ENCODE measurements at regions not wholly inside any gene's neighbourhood (a gene's known extent, or its start where the extent isn't known, plus 50 kb on each side); places are given as distances from the start of the nearest gene placed in this dataset.

GRCh38 chr17:70810609-70811008 lies 641.3 kb downstream of the KCNJ2 start:
- BruUV-seq (replicated peaks), result no TSS peak
- DNase-seq, result no peak
- no peaks in the 10 kb centered on the region for H3K4me1 Mint-ChIP-seq (ENCODE audit: low read depth, unreplicated experiment)
- no peaks in the 10 kb centered on the region for H3K9me3 Mint-ChIP-seq (ENCODE audit: low read depth, unreplicated experiment)
- no peaks in the 10 kb centered on the region for H3K27me3 Mint-ChIP-seq (ENCODE audit: unreplicated experiment)
- H3K4me3 Mint-ChIP-seq (ENCODE audit: low read depth, unreplicated experiment), result no peak overlapping the region
- H3K27ac Mint-ChIP-seq (ENCODE audit: unreplicated experiment), result no peak overlapping the region
- CTCF ChIA-PET, result interaction anchor here (0.6 to 0.7 kb wide), 3 partner anchors 137 to 1288 kb away, joined by 4 to 9 read pairs (median 6); no protein-coding TSS in a partner anchor
- intact Hi-C loops (cut with micrococcal nuclease; ENCODE audit: unreplicated experiment), result no loop called here
- no peak for TF ChIP-seq CTCF (IDR thresholded peaks at IDR 0.05; ENCODE audit: unreplicated experiment)
- no peaks in the 10 kb centered on the region for H3K36me3 Mint-ChIP-seq (ENCODE audit: insufficient read depth, unreplicated experiment)

- no peaks in the 10 kb centered on the region for H3K4me1 Mint-ChIP-seq (ENCODE audit: low read depth, unreplicated experiment)
- no peak overlapping the region for H3K4me3 Mint-ChIP-seq (ENCODE audit: low read depth, unreplicated experiment)
- peaks cover 2% of the 10 kb centered on the region for H3K9me3 Mint-ChIP-seq (ENCODE audit: low read depth, unreplicated experiment)
- no peak for TF ChIP-seq CTCF (IDR thresholded peaks at IDR 0.05; ENCODE audit: unreplicated experiment)
- H3K36me3 Mint-ChIP-seq (ENCODE audit: insufficient read depth, unreplicated experiment), result no peaks in the 10 kb centered on the region
- H3K27me3 Mint-ChIP-seq (ENCODE audit: unreplicated experiment), result no peaks in the 10 kb centered on the region
- no peak overlapping the region for H3K27ac Mint-ChIP-seq (ENCODE audit: unreplicated experiment)
- no peak for DNase-seq
- CTCF ChIA-PET, result no interaction called here
- no TSS peak for BruUV-seq (replicated peaks)
- intact Hi-C loops (cut with micrococcal nuclease; ENCODE audit: unreplicated experiment), result no loop called here
These were observed 644.1 kb downstream of the KCNJ2 start for GRCh38 chr17:70813355-70813930.

GRCh38 chr17:70819183-70819582 lies 649.9 kb downstream of the KCNJ2 start:
- intact Hi-C loops (cut with micrococcal nuclease; ENCODE audit: unreplicated experiment), result no loop called here
- no TSS peak for BruUV-seq (replicated peaks)
- no peaks in the 10 kb centered on the region for H3K27me3 Mint-ChIP-seq (ENCODE audit: unreplicated experiment)
- H3K4me3 Mint-ChIP-seq (ENCODE audit: low read depth, unreplicated experiment), result no peak overlapping the region
- no peak for TF ChIP-seq CTCF (IDR thresholded peaks at IDR 0.05; ENCODE audit: unreplicated experiment)
- peaks cover 6% of the 10 kb centered on the region for H3K9me3 Mint-ChIP-seq (ENCODE audit: low read depth, unreplicated experiment)
- H3K4me1 Mint-ChIP-seq (ENCODE audit: low read depth, unreplicated experiment), result no peaks in the 10 kb centered on the region
- no peak overlapping the region for H3K27ac Mint-ChIP-seq (ENCODE audit: unreplicated experiment)
- CTCF ChIA-PET, result no interaction called here
- no peaks in the 10 kb centered on the region for H3K36me3 Mint-ChIP-seq (ENCODE audit: insufficient read depth, unreplicated experiment)
- no peak for DNase-seq

- TF ChIP-seq CTCF (IDR thresholded peaks at IDR 0.05; ENCODE audit: unreplicated experiment), result no peak
- CTCF ChIA-PET, result no interaction called here
- peaks cover 6% of the 10 kb centered on the region for H3K9me3 Mint-ChIP-seq (ENCODE audit: low read depth, unreplicated experiment)
- H3K27me3 Mint-ChIP-seq (ENCODE audit: unreplicated experiment), result no peaks in the 10 kb centered on the region
- H3K4me1 Mint-ChIP-seq (ENCODE audit: low read depth, unreplicated experiment), result no peaks in the 10 kb centered on the region
- H3K27ac Mint-ChIP-seq (ENCODE audit: unreplicated experiment), result no peak overlapping the region
- intact Hi-C loops (cut with micrococcal nuclease; ENCODE audit: unreplicated experiment), result no loop called here
- no peak overlapping the region for H3K4me3 Mint-ChIP-seq (ENCODE audit: low read depth, unreplicated experiment)
- no peak for DNase-seq
- no TSS peak for BruUV-seq (replicated peaks)
- no peaks in the 10 kb centered on the region for H3K36me3 Mint-ChIP-seq (ENCODE audit: insufficient read depth, unreplicated experiment)
These were observed 650.9 kb downstream of the KCNJ2 start for GRCh38 chr17:70820276-70820675.
